KOPT-K1 (cell line): ENCODE measurements at regions not wholly inside any gene's neighbourhood (a gene's known extent, or its start where the extent isn't known, plus 50 kb on each side); places are given as distances from the start of the nearest gene placed in this dataset.
"Not testable (repeated sequence)": the region's sequence is repeated elsewhere in the genome, so short reads cannot be mapped to it uniquely, and the experiment has no call there.

Experiments used
- H3K27ac ChIP-seq: fragments of 200-600 bp; sonication (generic); 2 replicates; pipeline ENCODE4 v1.5.1; 2016; ENCODE audit warnings: antibody characterized with exemption, mild to moderate bottlenecking, low read depth, low read length; ENCODE audit not compliant: poor library complexity, severe bottlenecking
- H3K36me3 ChIP-seq: fragments of 200-600 bp; sonication (generic); 2 replicates; pipeline ENCODE4 v1.5.1; 2017; ENCODE audit warnings: antibody characterized with exemption, mild to moderate bottlenecking, low read length, moderate library complexity; ENCODE audit not compliant: insufficient read depth
- H3K9me3 ChIP-seq: fragments of 200-600 bp; sonication (generic); 2 replicates; pipeline ENCODE4 v1.5.1; 2017; ENCODE audit warnings: antibody characterized with exemption, low read length, mild to moderate bottlenecking; ENCODE audit not compliant: insufficient read depth, poor library complexity, severe bottlenecking

DNA sequence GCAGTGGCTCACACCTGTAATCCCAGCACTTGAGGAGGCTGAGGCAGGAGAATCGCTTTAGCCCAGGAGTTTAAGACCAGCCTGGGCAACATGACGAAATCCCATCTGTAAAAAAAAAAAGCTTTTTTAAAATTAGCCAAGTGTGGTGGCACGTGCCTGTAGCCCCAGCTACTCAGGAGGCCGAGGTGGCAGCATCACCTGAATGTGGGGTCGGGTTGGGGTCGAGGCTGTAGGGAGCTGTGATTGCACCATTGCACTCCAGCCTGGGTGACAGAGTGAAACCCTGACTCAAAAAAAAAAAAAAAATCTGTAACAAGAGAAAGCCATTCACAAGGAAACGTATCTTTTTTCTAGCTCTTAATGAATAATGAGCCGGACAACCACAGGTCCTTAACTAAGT, 74.7 kb upstream of the DLG1 start:
- no peak overlapping the region for H3K27ac ChIP-seq
- no peaks in the 10 kb centered on the region for H3K9me3 ChIP-seq
- H3K36me3 ChIP-seq: no peaks in the 10 kb centered on the region

- no peaks in the 10 kb centered on the region for H3K9me3 ChIP-seq
- no peak overlapping the region for H3K27ac ChIP-seq
- no peaks in the 10 kb centered on the region for H3K36me3 ChIP-seq
These were observed 73.7 kb upstream of the DLG1 start for GRCh38 chr3:197372047-197372661.

DNA sequence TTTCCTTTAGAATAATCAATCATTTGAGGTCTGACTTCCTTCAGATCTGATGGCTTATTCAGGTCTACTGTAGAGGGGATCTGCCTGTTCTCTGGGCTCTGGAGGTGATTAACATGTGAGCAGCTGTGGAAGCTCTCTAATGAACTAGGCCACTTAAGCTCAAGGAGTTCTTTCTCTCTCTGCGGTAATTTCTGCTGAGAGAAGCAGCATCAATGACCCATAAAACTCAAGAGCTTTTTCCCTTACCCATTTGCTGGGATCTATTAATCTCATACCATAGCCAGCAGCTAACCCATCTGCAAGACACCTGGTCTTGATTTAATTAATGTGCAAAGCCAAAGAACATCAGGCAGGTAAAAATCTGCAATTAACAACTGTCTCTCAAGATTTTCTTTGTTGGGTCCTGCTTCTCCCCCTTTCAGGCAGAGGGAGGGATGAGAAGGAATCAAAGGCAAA, 73.2 kb upstream of the DLG1 start:
- Histone ChIP-seq H3K9me3 (no peaks in the 10 kb centered on the region), H3K36me3 (no peaks in the 10 kb centered on the region), H3K27ac (no peak overlapping the region)

- no peaks in the 10 kb centered on the region for H3K36me3 ChIP-seq
- H3K27ac ChIP-seq: no peak overlapping the region
- no peaks in the 10 kb centered on the region for H3K9me3 ChIP-seq
These were observed 71.1 kb upstream of the DLG1 start for GRCh38 chr3:197369545-197369944.

GRCh38 chr3:197368821-197369220, 70.4 kb upstream of the DLG1 start:
- Histone ChIP-seq H3K9me3 (no peaks in the 10 kb centered on the region), H3K36me3 (no peaks in the 10 kb centered on the region), H3K27ac (no peak overlapping the region)

GRCh38 chr3:197368330-197368729, 69.9 kb upstream of the DLG1 start:
- Histone ChIP-seq H3K27ac (no peak overlapping the region), H3K9me3 (no peaks in the 10 kb centered on the region), H3K36me3 (no peaks in the 10 kb centered on the region)

DNA sequence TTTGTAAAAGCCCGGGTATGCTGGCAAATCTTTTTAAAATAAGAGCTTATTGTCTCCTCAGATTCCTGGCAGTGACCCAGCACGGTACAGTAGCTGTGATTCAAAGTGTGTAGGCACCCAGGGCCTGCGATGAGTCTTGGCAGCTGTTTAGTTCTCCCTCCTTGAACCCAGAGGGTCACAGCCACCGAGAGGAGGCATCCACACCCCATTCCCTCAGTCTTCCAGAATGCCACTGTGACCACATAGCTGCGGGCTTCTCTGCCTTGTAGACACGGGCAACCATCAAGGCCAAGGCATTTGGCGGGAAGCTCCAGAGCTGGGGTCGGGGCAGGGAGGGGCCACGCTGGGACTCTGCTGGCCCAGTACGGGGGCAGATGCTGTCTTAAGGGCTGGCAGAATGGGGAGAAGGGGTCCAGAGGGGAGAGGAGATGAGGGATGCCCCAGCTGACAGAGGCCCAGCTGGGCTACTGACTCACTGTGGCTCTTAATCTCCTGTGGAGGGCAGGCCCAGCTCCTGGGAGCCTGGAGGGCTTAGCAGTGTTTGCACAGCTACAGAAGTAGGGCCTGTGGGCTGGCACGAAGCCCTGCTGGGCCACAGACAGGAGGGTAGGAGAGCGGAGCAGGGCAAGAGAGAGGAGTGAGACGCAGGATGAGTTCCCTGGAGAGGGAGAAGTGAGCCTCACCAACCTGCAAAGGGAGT, 68.8 kb upstream of the DLG1 start:
- Histone ChIP-seq H3K27ac (no peak overlapping the region), H3K9me3 (no peaks in the 10 kb centered on the region), H3K36me3 (no peaks in the 10 kb centered on the region)

DNA sequence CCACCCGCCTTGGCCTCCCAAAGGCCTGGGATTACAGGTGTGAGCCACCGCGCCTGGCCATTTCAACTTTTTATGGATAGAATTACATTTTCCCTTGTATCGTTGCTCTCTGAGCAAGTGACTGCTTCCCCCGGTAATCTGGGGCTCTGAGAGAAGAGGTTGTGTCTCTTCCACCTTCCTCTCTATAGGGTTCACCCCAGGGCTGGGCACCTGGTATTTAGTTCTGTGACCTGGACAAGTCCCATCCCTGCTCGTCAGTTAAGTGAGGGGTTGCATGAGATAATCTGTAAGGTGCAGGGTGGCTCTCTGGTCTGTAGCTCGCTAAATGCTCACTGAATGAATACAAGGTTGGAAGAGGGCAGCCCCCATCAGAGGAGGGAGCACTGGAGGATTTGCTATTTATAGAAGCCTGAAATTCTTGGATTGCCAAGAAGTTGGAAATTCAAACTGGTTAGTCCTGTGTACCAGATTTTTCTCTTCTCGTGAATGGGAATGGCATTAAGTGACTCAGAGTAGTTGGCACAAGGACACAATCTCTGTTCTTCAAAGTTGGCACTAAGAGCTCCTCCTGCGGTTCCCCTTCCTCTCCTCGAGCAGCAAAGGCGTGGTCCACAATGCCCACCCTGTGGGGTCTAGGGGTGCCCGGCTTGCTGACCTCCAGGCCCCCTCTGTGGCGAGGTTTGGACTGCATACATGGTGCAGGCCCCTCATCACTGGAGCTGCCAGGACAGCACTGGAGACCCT, 68.1 kb upstream of the DLG1 start:
- no peaks in the 10 kb centered on the region for H3K36me3 ChIP-seq
- H3K9me3 ChIP-seq: peaks cover under 1% of the 10 kb centered on the region
- no peak overlapping the region for H3K27ac ChIP-seq

DNA sequence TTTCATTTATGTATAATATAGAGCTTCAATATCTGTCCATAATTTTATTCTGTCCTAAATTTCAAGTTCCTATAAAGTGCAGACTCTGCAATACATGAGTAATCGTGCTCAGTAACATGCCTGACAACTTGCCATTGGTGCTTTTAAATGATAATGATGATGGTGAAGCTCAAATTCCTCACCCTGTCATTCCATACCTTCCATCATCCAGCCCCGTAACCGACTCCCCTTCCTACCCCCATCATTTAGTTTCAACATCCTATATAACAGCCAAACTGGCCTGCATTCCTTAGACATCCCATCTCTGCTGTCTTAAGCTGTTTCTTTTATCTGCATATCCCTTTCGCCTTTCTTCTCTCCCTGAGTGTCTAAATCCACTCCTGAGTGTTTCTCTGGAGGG, 67.2 kb upstream of the DLG1 start:
- no peak overlapping the region for H3K27ac ChIP-seq
- no peaks in the 10 kb centered on the region for H3K36me3 ChIP-seq
- peaks cover 9% of the 10 kb centered on the region for H3K9me3 ChIP-seq

GRCh38 chr3:197364410-197365071, 66.1 kb upstream of the DLG1 start:
- H3K27ac ChIP-seq: no peak overlapping the region
- no peaks in the 10 kb centered on the region for H3K36me3 ChIP-seq
- peaks cover 20% of the 10 kb centered on the region for H3K9me3 ChIP-seq

GRCh38 chr3:197363553-197364409, 65.4 kb upstream of the DLG1 start:
- peaks cover 27% of the 10 kb centered on the region for H3K9me3 ChIP-seq
- H3K36me3 ChIP-seq: no peaks in the 10 kb centered on the region
- no peak overlapping the region for H3K27ac ChIP-seq

DNA sequence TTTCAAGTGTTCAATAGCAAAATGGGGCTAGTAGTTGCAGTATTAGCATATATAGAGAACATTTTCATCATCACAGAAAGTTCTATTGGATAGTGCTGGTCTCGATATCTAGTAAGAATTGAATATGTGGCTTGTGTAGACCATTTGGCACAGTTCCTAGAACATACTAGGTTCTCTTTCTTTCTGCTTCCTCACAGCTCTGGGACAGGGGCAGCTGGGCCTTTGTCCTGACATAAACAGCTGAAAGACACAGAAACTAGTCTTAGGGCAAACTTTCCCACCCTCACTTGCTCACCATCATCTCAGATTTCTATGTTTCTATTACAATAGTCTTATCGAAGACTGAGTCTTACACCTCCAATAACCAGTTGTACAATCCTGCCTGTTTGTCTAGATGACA, 63.7 kb upstream of the DLG1 start:
- no peak overlapping the region for H3K27ac ChIP-seq
- H3K9me3 ChIP-seq: peaks cover 31% of the 10 kb centered on the region
- H3K36me3 ChIP-seq: no peaks in the 10 kb centered on the region

DNA sequence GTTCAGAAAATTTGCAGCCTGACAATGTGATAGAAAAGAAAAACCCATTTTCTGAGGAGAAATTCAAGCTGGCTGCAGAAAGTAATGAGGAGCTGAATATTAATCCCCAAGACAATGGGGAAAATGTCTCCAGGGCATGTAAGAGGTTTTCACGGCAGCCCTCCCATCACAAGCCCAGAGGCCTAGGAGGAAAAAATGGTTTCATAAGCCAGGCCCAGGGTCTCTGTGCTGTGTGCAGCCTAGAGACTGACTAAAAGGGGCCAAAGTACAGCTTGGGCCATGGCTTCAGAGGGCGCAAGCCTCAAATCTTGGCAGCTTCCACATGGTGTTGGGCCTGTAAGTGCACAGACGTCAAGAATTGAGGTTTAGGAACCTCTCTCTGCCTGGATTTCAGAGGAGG, 61.7 kb upstream of the DLG1 start:
- not testable (repeated sequence) for H3K27ac ChIP-seq, H3K36me3 ChIP-seq

DNA sequence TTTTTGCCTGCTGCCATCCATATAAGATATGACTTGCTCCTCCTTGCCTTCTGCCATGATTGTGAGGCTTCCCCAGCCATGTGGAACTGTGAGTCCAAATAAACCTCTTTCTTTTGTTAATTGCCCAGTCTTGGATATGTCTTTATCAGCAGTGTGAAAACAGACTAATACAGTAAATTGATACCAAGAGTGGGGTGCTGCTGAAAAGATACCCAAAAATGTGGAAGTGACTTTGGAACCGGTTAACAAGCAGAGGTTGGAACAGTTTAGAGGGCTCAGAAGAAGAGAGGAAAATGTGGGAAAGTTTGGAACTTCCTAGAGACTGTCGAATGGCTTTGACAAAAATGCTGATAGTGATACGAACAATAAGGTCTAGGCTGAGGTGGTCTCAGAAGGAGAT, 61.1 kb upstream of the DLG1 start:
- H3K36me3 ChIP-seq, H3K27ac ChIP-seq: not testable (repeated sequence)
- peaks cover 31% of the 10 kb centered on the region for H3K9me3 ChIP-seq

More for the DNA sequence above, 61.7 kb upstream of the DLG1 start:
- H3K9me3 ChIP-seq: peaks cover 31% of the 10 kb centered on the region
